ENCODE measurements at regions not wholly inside any gene's neighbourhood (a gene's known extent, or its start where the extent isn't known, plus 50 kb on each side); places are given as distances from the start of the nearest gene placed in this dataset.

GRCh38 chr10:85420501-85421191, 945.9 kb downstream of the GRID1 start:
- no peak for DNase-seq (ENCODE audit: low spot score)
- TF ChIP-seq CTCF (IDR thresholded peaks at IDR 0.05; ENCODE audit: extremely low read depth, missing control alignments) = no peak

- TF ChIP-seq CTCF (IDR thresholded peaks at IDR 0.05; ENCODE audit: extremely low read depth, missing control alignments) = no peak
- no peak for DNase-seq (ENCODE audit: low spot score)
These were observed 945.2 kb downstream of the GRID1 start for GRCh38 chr10:85421421-85421820.

DNA sequence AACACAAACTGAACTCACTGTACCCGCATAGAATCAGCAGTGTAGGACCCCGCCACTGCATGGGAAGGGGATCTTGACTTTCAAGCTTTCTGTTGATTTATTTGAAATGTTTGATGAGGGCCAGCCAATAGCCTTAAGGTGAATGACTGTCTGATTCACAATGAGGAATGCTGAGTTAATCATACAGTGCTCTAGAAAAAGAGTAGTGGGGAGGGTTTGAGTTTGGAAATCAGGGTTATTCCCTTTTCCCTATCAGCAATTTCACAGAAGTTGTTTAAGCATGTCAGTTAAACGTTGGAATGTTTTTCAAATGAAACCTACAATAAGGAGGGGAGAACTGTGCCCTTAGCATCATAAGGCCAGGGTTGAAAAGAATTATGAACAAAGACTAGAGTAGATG, 937.5 kb downstream of the GRID1 start:
- no peak for TF ChIP-seq CTCF (IDR thresholded peaks at IDR 0.05; ENCODE audit: extremely low read depth, missing control alignments)
- no peak for DNase-seq (ENCODE audit: low spot score)

GRCh38 chr10:85430991-85431390, 935.6 kb downstream of the GRID1 start:
- TF ChIP-seq CTCF (IDR thresholded peaks at IDR 0.05; ENCODE audit: extremely low read depth, missing control alignments) = no peak
- no peak for DNase-seq (ENCODE audit: low spot score)

GRCh38 chr10:85433248-85433647, 933.3 kb downstream of the GRID1 start:
- no peak for DNase-seq (ENCODE audit: low spot score)
- no peak for TF ChIP-seq CTCF (IDR thresholded peaks at IDR 0.05; ENCODE audit: extremely low read depth, missing control alignments)

DNA sequence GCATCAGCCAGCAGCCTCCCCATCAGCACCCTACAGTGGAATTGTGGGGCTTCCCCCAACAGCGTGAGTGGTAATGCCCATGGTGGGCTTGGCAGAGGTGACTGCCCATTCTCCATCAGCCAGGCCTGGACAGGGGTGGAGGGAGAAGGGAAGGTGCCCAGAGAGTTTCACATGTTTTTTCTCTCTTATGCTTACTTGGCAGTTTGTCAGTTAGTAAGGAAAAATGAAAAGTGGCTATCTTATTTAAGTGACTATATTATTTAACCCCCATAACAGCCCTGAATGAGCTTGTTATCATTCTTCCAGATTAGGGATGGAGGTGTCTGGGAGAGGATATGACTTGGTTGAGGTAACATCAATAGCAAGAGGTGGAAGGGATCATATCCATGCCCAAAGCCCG, 921.7 kb downstream of the GRID1 start:
- no peak for TF ChIP-seq CTCF (IDR thresholded peaks at IDR 0.05; ENCODE audit: extremely low read depth, missing control alignments)

GRCh38 chr10:85445702-85446101, 920.9 kb downstream of the GRID1 start:
- no peak for TF ChIP-seq CTCF (IDR thresholded peaks at IDR 0.05; ENCODE audit: extremely low read depth, missing control alignments)
- DNase-seq (ENCODE audit: low spot score) = no peak

More for the DNA sequence above, 921.7 kb downstream of the GRID1 start:
- DNase-seq (ENCODE audit: low spot score) = no peak

Measured in GM20000 (cell line).